Neuronal stem cell (in vitro differentiated cells): ENCODE measurements at regions not wholly inside any gene's neighbourhood (a gene's known extent, or its start where the extent isn't known, plus 50 kb on each side); places are given as distances from the start of the nearest gene placed in this dataset.
A peak's percentile ranks its signal among the peaks of the same experiment; 100 is the strongest.
"Not testable (repeated sequence)": the region's sequence is repeated elsewhere in the genome, so short reads cannot be mapped to it uniquely, and the experiment has no call there.

Experiments used
- DNase-seq: peaks from one replicate; pipeline ENCODE4 v3.0.0-alpha.2; 2013; ENCODE audit warnings: low spot score
- H2AFZ ChIP-seq: one replicate; pipeline ENCODE4 v1.6.1; 2013; ENCODE audit warnings: mild to moderate bottlenecking, low read length, inconsistent platforms
- H2AK5ac ChIP-seq: 2 replicates; pipeline ENCODE4 v1.6.1; 2013; ENCODE audit warnings: low read depth, mild to moderate bottlenecking, inconsistent platforms, low read length, moderate library complexity, mixed read lengths
- H2BK120ac ChIP-seq: 2 replicates; pipeline ENCODE4 v1.6.1; 2013; ENCODE audit warnings: low read depth, mild to moderate bottlenecking, inconsistent platforms, low read length, moderate library complexity, mixed read lengths
- H2BK12ac ChIP-seq: one replicate; pipeline ENCODE4 v1.6.1; 2013; ENCODE audit warnings: low read length, inconsistent platforms
- H2BK15ac ChIP-seq: 2 replicates; pipeline ENCODE4 v1.6.1; 2013; ENCODE audit warnings: mild to moderate bottlenecking, low read length, inconsistent platforms, mixed read lengths
- H2BK5ac ChIP-seq: one replicate; pipeline ENCODE4 v1.6.1; 2013; ENCODE audit warnings: inconsistent platforms, mild to moderate bottlenecking, low read length, moderate library complexity
- H3K14ac ChIP-seq: one replicate; pipeline ENCODE4 v1.6.1; 2013; ENCODE audit warnings: low read length, inconsistent platforms
- H3K18ac ChIP-seq: 2 replicates; pipeline ENCODE4 v1.6.1; 2013; ENCODE audit warnings: low read length, inconsistent platforms
- H3K23ac ChIP-seq: 2 replicates; pipeline ENCODE4 v1.6.1; 2013; ENCODE audit warnings: low read depth, mild to moderate bottlenecking, mixed read lengths, low read length, inconsistent platforms; ENCODE audit not compliant: poor library complexity
- H3K27ac ChIP-seq: replicated peaks from 3 replicates; pipeline ENCODE4 v1.5.1; 2013; ENCODE audit warnings: low read length, inconsistent platforms
- H3K27me3 ChIP-seq, 3 experiments: 2 replicates each; pipeline ENCODE4 v1.6.1; 2013; ENCODE audit warnings: low read length in 3 of 3, mild to moderate bottlenecking in 2 of 3, inconsistent platforms in 1 of 3, low read depth in 1 of 3, mixed read lengths in 1 of 3, moderate library complexity in 1 of 3; ENCODE audit not compliant: control insufficient read depth in 3 of 3, insufficient read depth in 3 of 3
- H3K36me3 ChIP-seq, 2 donors: replicated peaks in 1 of 2; 2 replicates each; pipeline ENCODE4 v1.6.1; 2013; ENCODE audit warnings: low read length in 2 of 2; ENCODE audit not compliant: control insufficient read depth in 2 of 2, insufficient read depth in 2 of 2
- H3K4ac ChIP-seq: 2 replicates; pipeline ENCODE4 v1.6.1; 2013; ENCODE audit warnings: inconsistent platforms, mild to moderate bottlenecking, low read length, moderate library complexity
- H3K4me1 ChIP-seq, 2 donors: 1 replicate in 1 of 2; 2 replicates in 1 of 2; pipeline ENCODE4 v1.6.1; 2013; ENCODE audit warnings: low read length in 2 of 2, low read depth in 1 of 2; ENCODE audit not compliant: control insufficient read depth in 2 of 2, insufficient read depth in 1 of 2
- H3K4me2 ChIP-seq: one replicate; pipeline ENCODE4 v1.6.1; 2013; ENCODE audit warnings: mild to moderate bottlenecking, low read length, inconsistent platforms; ENCODE audit not compliant: insufficient read depth, poor library complexity, severe bottlenecking
- H3K4me3 ChIP-seq, 2 donors: 2 replicates each; pipeline ENCODE4 v1.5.1; 2013; ENCODE audit warnings: low read length in 2 of 2, mild to moderate bottlenecking in 2 of 2, inconsistent platforms in 1 of 2, moderate library complexity in 1 of 2
- H3K79me1 ChIP-seq: one replicate; pipeline ENCODE4 v1.6.1; 2013; ENCODE audit warnings: low read depth, mild to moderate bottlenecking, inconsistent platforms, low read length, moderate library complexity
- H3K9ac ChIP-seq: one replicate; pipeline ENCODE4 v1.6.1; 2013; ENCODE audit warnings: mild to moderate bottlenecking, low read depth, low read length, inconsistent platforms; ENCODE audit not compliant: poor library complexity
- H3K9me3 ChIP-seq, 2 donors: replicated peaks in 1 of 2; 2 replicates each; pipeline versions ENCODE3 to v1.6.1; 2013; ENCODE audit warnings: low read length in 2 of 2, mild to moderate bottlenecking in 2 of 2, inconsistent platforms in 1 of 2, low read depth in 1 of 2, mixed read lengths in 1 of 2, moderate library complexity in 1 of 2; ENCODE audit not compliant: control insufficient read depth in 2 of 2, insufficient read depth in 1 of 2
- H4K8ac ChIP-seq: one replicate; pipeline ENCODE4 v1.6.1; 2013; ENCODE audit warnings: low read depth, mild to moderate bottlenecking, inconsistent platforms, low read length, moderate library complexity
- H4K91ac ChIP-seq: one replicate; pipeline ENCODE4 v1.6.1; 2013; ENCODE audit warnings: low read length, low read depth, mild to moderate bottlenecking, inconsistent platforms; ENCODE audit not compliant: poor library complexity
- WGBS, 2 donors: extraction: QIAGEN DNeasy Blood & Tissue Kit; methylation state at CpG; one replicate each; pipeline ENCODE4 v1.1.7; 2013; ENCODE audit warnings: missing lambda C conversion rate in 2 of 2, mixed read lengths in 1 of 2; ENCODE audit not compliant: insufficient read length in 2 of 2, insufficient replicate concordance in 1 of 2; ENCODE audit errors: extremely low coverage in 2 of 2; 5-methylcytosine and 5-hydroxymethylcytosine counted together

GRCh38 chr22:22187863-22188262, 56.7 kb upstream of the VPREB1 start:
- not testable (repeated sequence) for H3K23ac ChIP-seq, H2AFZ ChIP-seq, H3K36me3 ChIP-seq, H3K4me2 ChIP-seq, H4K91ac ChIP-seq, H3K14ac ChIP-seq, H2AK5ac ChIP-seq, H3K4ac ChIP-seq, H2BK12ac ChIP-seq, H2BK15ac ChIP-seq, DNase-seq, H2BK120ac ChIP-seq, H2BK5ac ChIP-seq, H3K4me1 ChIP-seq, H3K79me1 ChIP-seq, H3K18ac ChIP-seq, H3K9ac ChIP-seq, H3K4me3 ChIP-seq, H4K8ac ChIP-seq, H3K9me3 ChIP-seq, H3K27ac ChIP-seq
- H3K27me3 ChIP-seq = peaks cover 0 to 31% (median 23%) of the 10 kb centered on the region in 3 experiments
- WGBS, 2 donors = no CpG with 5 or more reads among the region's 11 CpGs

GRCh38 chr22:22187299-22187698, 57.3 kb upstream of the VPREB1 start:
- Histone ChIP-seq H3K36me3 (no peaks in the 10 kb centered on the region), H3K79me1 (no peaks in the 10 kb centered on the region), H3K14ac (no peak overlapping the region), H3K4me1 (no peaks in the 10 kb centered on the region), H2BK120ac (no peak overlapping the region), H2BK15ac (no peak overlapping the region), H4K91ac (no peak overlapping the region), H3K4ac (no peak overlapping the region), H3K27me3 (peaks cover 0 to 37% (median 28%) of the 10 kb centered on the region in 3 experiments), H3K9ac (no peak overlapping the region), H3K27ac (no peak overlapping the region), H3K18ac (no peak overlapping the region), H3K9me3 (peaks cover 0 to 2% of the 10 kb centered on the region in 2 donors), H2AFZ (no peak overlapping the region), H4K8ac (no peak overlapping the region), H3K4me2 (no peak overlapping the region), H2AK5ac (no peak overlapping the region), H3K4me3 (no peak overlapping the region), H2BK5ac (no peak overlapping the region), H2BK12ac (no peak overlapping the region), H3K23ac (no peak overlapping the region)
- DNase-seq = no peak
- no CpG with 5 or more reads among the region's 3 CpGs for whole genome bisulfite sequencing, 2 donors

GRCh38 chr22:22185844-22186499, 58.6 kb upstream of the VPREB1 start:
- peaks cover 0 to 2% of the 10 kb centered on the region in 2 donors for H3K9me3 ChIP-seq
- no peak overlapping the region for H2BK5ac ChIP-seq
- H3K4me1 ChIP-seq = no peaks in the 10 kb centered on the region
- H3K18ac ChIP-seq = no peak overlapping the region
- DNase-seq = no peak
- H3K27ac ChIP-seq = no peak overlapping the region
- WGBS, 2 donors = no CpG with 5 or more reads among the region's 5 CpGs
- no peak overlapping the region for H4K91ac ChIP-seq
- no peak overlapping the region for H4K8ac ChIP-seq
- H3K4me3 ChIP-seq = no peak overlapping the region
- peaks cover 0 to 47% (median 41%) of the 10 kb centered on the region in 3 experiments for H3K27me3 ChIP-seq
- no peaks in the 10 kb centered on the region for H3K79me1 ChIP-seq
- H2AK5ac ChIP-seq = no peak overlapping the region
- no peak overlapping the region for H3K14ac ChIP-seq
- no peak overlapping the region for H3K23ac ChIP-seq
- H3K36me3 ChIP-seq = no peaks in the 10 kb centered on the region
- no peak overlapping the region for H3K4me2 ChIP-seq
- H2BK15ac ChIP-seq = no peak overlapping the region
- no peak overlapping the region for H2AFZ ChIP-seq
- no peak overlapping the region for H2BK120ac ChIP-seq
- H2BK12ac ChIP-seq = no peak overlapping the region
- no peak overlapping the region for H3K4ac ChIP-seq
- no peak overlapping the region for H3K9ac ChIP-seq

DNA sequence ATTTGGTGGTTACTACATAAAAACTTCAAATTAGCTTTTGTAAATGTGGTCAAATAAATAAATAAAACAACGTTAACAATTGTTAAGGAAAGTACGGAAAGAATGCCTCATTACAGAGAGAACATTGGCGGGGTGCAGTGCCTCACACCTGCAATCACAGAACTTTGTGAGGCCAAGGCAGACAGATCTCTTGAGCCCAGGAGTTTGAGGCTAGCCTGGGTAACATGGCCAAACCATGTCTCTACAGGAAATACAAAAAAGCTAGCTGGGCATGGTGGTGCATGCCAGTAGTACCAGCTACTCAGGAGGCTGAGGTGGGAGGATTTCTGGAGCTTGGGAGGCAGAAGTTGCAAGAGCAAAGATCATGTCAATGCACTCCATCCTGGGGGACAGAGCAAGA, 59.4 kb upstream of the VPREB1 start:
- Histone ChIP-seq H2AFZ (no peak overlapping the region), H3K18ac (no peak overlapping the region), H4K91ac (no peak overlapping the region), H3K79me1 (no peaks in the 10 kb centered on the region), H3K14ac (no peak overlapping the region), H3K23ac (peak overlapping the region; percentile 59), H4K8ac (no peak overlapping the region), H3K27me3 (peaks cover 0 to 52% (median 46%) of the 10 kb centered on the region in 3 experiments), H3K36me3 (no peaks in the 10 kb centered on the region), H3K4me3 (no peak overlapping the region), H3K4ac (no peak overlapping the region), H2BK5ac (no peak overlapping the region), H3K9ac (no peak overlapping the region), H2AK5ac (no peak overlapping the region), H2BK120ac (no peak overlapping the region), H2BK15ac (no peak overlapping the region), H2BK12ac (no peak overlapping the region), H3K27ac (no peak overlapping the region), H3K4me1 (no peaks in the 10 kb centered on the region), H3K9me3 (peaks cover 0 to 2% of the 10 kb centered on the region in 2 donors), H3K4me2 (no peak overlapping the region)
- no CpG with 5 or more reads among the region's 3 CpGs for WGBS, 2 donors
- no peak for DNase-seq
